ENCODE measurements at regions not wholly inside any gene's neighbourhood (a gene's known extent, or its start where the extent isn't known, plus 50 kb on each side); places are given as distances from the start of the nearest gene placed in this dataset.

- no peaks in the 10 kb centered on the region for H3K27me3 Mint-ChIP-seq (ENCODE audit: insufficient read depth, unreplicated experiment)
- H3K4me3 ChIP-seq (ENCODE audit: low read depth, low read length) = no peak overlapping the region
- BruUV-seq (replicated peaks) = no TSS peak
These were observed 131.6 kb downstream of the TLR5 start for GRCh38 chr1:223011505-223011856.

GRCh38 chr1:223012176-223012788 is 130.8 kb downstream of the TLR5 start:
- Mint-ChIP-seq H3K9me3 (ENCODE audit: unreplicated experiment) (no peaks in the 10 kb centered on the region), H3K4me3 (ENCODE audit: unreplicated experiment) (no peak overlapping the region), H3K4me1 (ENCODE audit: low read depth, unreplicated experiment) (peaks cover 43% of the 10 kb centered on the region), H3K27me3 (ENCODE audit: insufficient read depth, unreplicated experiment) (no peaks in the 10 kb centered on the region), H3K36me3 (ENCODE audit: insufficient read depth, unreplicated experiment) (no peaks in the 10 kb centered on the region), H3K27ac (ENCODE audit: unreplicated experiment) (no peak overlapping the region)
- Histone ChIP-seq H3K27me3 (replicated peaks; ENCODE audit: control insufficient read depth, insufficient read depth, low read length) (no peaks in the 10 kb centered on the region), H3K9me3 (no peaks in the 10 kb centered on the region), H3K4me3 (ENCODE audit: low read depth, low read length) (no peak overlapping the region), H3K36me3 (ENCODE audit: control insufficient read depth, insufficient read depth, low read length) (no peaks in the 10 kb centered on the region), H3K4me1 (peaks cover 30% of the 10 kb centered on the region)
- ChIA-PET POLR2A (no interaction called here), CTCF (no interaction called here)
- intact Hi-C loops (cut with micrococcal nuclease; ENCODE audit: unreplicated experiment) = no loop called here
- BruUV-seq (replicated peaks) = no TSS peak
- DNase-seq = no peak
- TF ChIP-seq, protein P1, sequence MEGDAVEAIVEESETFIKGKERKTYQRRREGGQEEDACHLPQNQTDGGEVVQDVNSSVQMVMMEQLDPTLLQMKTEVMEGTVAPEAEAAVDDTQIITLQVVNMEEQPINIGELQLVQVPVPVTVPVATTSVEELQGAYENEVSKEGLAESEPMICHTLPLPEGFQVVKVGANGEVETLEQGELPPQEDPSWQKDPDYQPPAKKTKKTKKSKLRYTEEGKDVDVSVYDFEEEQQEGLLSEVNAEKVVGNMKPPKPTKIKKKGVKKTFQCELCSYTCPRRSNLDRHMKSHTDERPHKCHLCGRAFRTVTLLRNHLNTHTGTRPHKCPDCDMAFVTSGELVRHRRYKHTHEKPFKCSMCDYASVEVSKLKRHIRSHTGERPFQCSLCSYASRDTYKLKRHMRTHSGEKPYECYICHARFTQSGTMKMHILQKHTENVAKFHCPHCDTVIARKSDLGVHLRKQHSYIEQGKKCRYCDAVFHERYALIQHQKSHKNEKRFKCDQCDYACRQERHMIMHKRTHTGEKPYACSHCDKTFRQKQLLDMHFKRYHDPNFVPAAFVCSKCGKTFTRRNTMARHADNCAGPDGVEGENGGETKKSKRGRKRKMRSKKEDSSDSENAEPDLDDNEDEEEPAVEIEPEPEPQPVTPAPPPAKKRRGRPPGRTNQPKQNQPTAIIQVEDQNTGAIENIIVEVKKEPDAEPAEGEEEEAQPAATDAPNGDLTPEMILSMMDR (IDR thresholded peaks at IDR 0.05; ENCODE audit: insufficient read depth in 1 of 2, low read depth in 1 of 2, low read length in 1 of 2, severe bottlenecking in 1 of 2, unreplicated experiment in 1 of 2) = no peak

More at GRCh38 chr1:223011505-223011856, 131.6 kb downstream of the TLR5 start:
- H3K9me3 ChIP-seq = no peaks in the 10 kb centered on the region
- H3K36me3 Mint-ChIP-seq (ENCODE audit: insufficient read depth, unreplicated experiment) = no peaks in the 10 kb centered on the region
- H3K9me3 Mint-ChIP-seq (ENCODE audit: unreplicated experiment) = no peaks in the 10 kb centered on the region
- H3K4me3 Mint-ChIP-seq (ENCODE audit: unreplicated experiment) = peak overlapping the region; percentile 35
- H3K27me3 ChIP-seq (replicated peaks; ENCODE audit: control insufficient read depth, insufficient read depth, low read length) = no peaks in the 10 kb centered on the region
- DNase-seq = no peak
- TF ChIP-seq, protein P1 (IDR thresholded peaks at IDR 0.05; ENCODE audit: insufficient read depth in 1 of 2, low read depth in 1 of 2, low read length in 1 of 2, severe bottlenecking in 1 of 2, unreplicated experiment in 1 of 2) = no peak
- peaks cover 37% of the 10 kb centered on the region for H3K4me1 Mint-ChIP-seq (ENCODE audit: low read depth, unreplicated experiment)
- no peaks in the 10 kb centered on the region for H3K36me3 ChIP-seq (ENCODE audit: control insufficient read depth, insufficient read depth, low read length)
- intact Hi-C loops (cut with micrococcal nuclease; ENCODE audit: unreplicated experiment) = no loop called here
- peaks cover 30% of the 10 kb centered on the region for H3K4me1 ChIP-seq
- CTCF ChIA-PET = no interaction called here
- POLR2A ChIA-PET = no interaction called here
- peak overlapping the region; percentile 84 for H3K27ac Mint-ChIP-seq (ENCODE audit: unreplicated experiment)

- Mint-ChIP-seq H3K4me1 (ENCODE audit: low read depth, unreplicated experiment) (peaks cover 43% of the 10 kb centered on the region), H3K27ac (ENCODE audit: unreplicated experiment) (no peak overlapping the region), H3K9me3 (ENCODE audit: unreplicated experiment) (no peaks in the 10 kb centered on the region), H3K27me3 (ENCODE audit: insufficient read depth, unreplicated experiment) (no peaks in the 10 kb centered on the region), H3K36me3 (ENCODE audit: insufficient read depth, unreplicated experiment) (no peaks in the 10 kb centered on the region), H3K4me3 (ENCODE audit: unreplicated experiment) (no peak overlapping the region)
- ChIA-PET POLR2A (no interaction called here), CTCF (no interaction called here)
- H3K27me3 ChIP-seq (replicated peaks; ENCODE audit: control insufficient read depth, insufficient read depth, low read length) = no peaks in the 10 kb centered on the region
- H3K9me3 ChIP-seq = no peaks in the 10 kb centered on the region
- TF ChIP-seq, protein P1 (IDR thresholded peaks at IDR 0.05; ENCODE audit: insufficient read depth in 1 of 2, low read depth in 1 of 2, low read length in 1 of 2, severe bottlenecking in 1 of 2, unreplicated experiment in 1 of 2) = no peak
- no peaks in the 10 kb centered on the region for H3K36me3 ChIP-seq (ENCODE audit: control insufficient read depth, insufficient read depth, low read length)
- H3K4me1 ChIP-seq = peaks cover 31% of the 10 kb centered on the region
- no TSS peak for BruUV-seq (replicated peaks)
- intact Hi-C loops (cut with micrococcal nuclease; ENCODE audit: unreplicated experiment) = no loop called here
- no peak overlapping the region for H3K4me3 ChIP-seq (ENCODE audit: low read depth, low read length)
- no peak for DNase-seq
These were observed 130.1 kb downstream of the TLR5 start for GRCh38 chr1:223012938-223013337.

All from Caco-2 (cell line).